ENCODE measurements at regions not wholly inside any gene's neighbourhood (a gene's known extent, or its start where the extent isn't known, plus 50 kb on each side); places are given as distances from the start of the nearest gene placed in this dataset.

DNA sequence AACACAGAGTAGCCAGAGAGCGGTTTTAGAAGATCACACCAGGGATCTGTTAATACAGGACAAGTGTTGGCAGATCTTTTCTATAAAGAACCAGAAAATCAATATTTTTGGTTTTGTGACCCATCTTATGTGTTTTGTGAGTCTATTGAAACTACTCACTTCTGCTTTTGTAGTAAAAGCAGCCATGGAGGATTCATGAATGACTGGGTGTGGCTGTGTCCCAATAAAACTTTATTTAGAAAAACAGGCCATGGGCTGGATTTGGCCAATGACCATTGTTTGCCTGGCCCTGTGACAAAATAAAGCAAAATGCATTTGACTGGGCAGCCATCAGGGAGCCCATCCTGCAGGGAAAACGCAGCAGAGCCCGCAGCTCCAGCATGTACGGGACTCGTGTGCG lies 99.9 kb upstream of the ADRA2C start:
- Histone ChIP-seq H3K4me1 (no peaks in the 10 kb centered on the region), H3K27ac (no peak overlapping the region), H3K27me3 (peaks cover 31% of the 10 kb centered on the region), H3K36me3 (no peaks in the 10 kb centered on the region), H3K4me3 (no peak overlapping the region), H3K9me3 (peaks cover 0 to 17% (median 0%) of the 10 kb centered on the region in 3 donors)
- no peak for ATAC-seq
- no peak for TF ChIP-seq POLR2A (IDR thresholded peaks at IDR 0.05)
- TF ChIP-seq, protein P1, sequence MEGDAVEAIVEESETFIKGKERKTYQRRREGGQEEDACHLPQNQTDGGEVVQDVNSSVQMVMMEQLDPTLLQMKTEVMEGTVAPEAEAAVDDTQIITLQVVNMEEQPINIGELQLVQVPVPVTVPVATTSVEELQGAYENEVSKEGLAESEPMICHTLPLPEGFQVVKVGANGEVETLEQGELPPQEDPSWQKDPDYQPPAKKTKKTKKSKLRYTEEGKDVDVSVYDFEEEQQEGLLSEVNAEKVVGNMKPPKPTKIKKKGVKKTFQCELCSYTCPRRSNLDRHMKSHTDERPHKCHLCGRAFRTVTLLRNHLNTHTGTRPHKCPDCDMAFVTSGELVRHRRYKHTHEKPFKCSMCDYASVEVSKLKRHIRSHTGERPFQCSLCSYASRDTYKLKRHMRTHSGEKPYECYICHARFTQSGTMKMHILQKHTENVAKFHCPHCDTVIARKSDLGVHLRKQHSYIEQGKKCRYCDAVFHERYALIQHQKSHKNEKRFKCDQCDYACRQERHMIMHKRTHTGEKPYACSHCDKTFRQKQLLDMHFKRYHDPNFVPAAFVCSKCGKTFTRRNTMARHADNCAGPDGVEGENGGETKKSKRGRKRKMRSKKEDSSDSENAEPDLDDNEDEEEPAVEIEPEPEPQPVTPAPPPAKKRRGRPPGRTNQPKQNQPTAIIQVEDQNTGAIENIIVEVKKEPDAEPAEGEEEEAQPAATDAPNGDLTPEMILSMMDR (IDR thresholded peaks at IDR 0.05): no peak
- no peak for TF ChIP-seq EP300 (IDR thresholded peaks at IDR 0.05)
- TF ChIP-seq POLR2AphosphoS5 (IDR thresholded peaks at IDR 0.05): no peak
- WGBS, 2 donors (ENCODE audit: low coverage in 1 of 2): 94 to 100% methylated on average over 1 to 2 of the region's 6 CpGs

DNA sequence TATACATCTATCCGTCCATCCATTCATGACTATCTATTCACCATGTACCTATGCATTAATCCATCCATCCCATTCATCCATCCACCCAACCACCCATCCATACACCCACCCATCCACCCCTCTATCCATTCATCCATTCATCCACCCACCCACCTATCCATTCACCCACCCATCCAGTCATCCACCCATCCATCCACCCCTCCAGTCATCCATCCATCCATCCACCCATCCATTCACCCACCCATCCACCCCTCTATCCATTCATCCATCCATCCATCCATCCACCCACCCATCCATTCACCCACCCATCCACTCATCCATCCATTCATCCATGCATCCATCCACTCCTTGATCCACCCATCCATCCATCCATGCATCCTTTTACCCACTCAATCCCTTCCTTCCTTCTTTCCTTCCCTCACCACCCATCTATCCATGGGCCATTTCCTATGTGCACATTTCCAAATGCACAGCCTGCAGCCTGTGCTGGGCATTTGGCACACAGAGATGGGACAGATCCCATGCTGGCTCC lies 100.8 kb upstream of the ADRA2C start:
- H3K4me3 ChIP-seq: no peak overlapping the region
- H3K27ac ChIP-seq: no peak overlapping the region
- peaks cover 0 to 17% (median 0%) of the 10 kb centered on the region in 3 donors for H3K9me3 ChIP-seq
- TF ChIP-seq EP300 (IDR thresholded peaks at IDR 0.05): no peak
- no peak for TF ChIP-seq POLR2A (IDR thresholded peaks at IDR 0.05)
- TF ChIP-seq, protein P1 (IDR thresholded peaks at IDR 0.05): no peak
- TF ChIP-seq POLR2AphosphoS5 (IDR thresholded peaks at IDR 0.05): no peak
- no peak for ATAC-seq
- peaks cover 37% of the 10 kb centered on the region for H3K27me3 ChIP-seq
- H3K4me1 ChIP-seq: no peaks in the 10 kb centered on the region
- WGBS, 2 donors (ENCODE audit: low coverage in 1 of 2): 79 to 83% methylated on average over 1 of the region's 1 CpG
- H3K36me3 ChIP-seq: no peaks in the 10 kb centered on the region

DNA sequence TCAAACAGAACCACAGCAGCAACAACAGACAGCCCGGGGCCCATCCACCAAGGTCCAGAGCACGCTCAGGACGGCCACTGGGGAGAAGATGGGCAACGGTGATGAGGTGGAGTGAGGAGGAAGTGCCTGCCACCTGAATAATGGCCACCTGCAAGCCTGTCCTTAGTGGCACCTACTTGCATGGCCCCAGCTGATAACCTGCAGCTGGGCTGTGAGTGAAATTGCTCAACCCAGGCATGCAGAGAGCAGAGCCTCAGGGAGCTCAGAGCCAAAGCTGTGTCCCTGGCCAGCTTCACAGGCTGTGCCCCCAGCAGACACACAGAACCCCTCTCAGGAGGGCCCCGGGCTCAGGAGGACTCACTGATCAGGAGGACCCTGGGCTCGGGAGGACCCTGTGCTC lies 102.4 kb upstream of the ADRA2C start:
- no peaks in the 10 kb centered on the region for H3K4me1 ChIP-seq
- peaks cover 50% of the 10 kb centered on the region for H3K27me3 ChIP-seq
- TF ChIP-seq, protein P1 (IDR thresholded peaks at IDR 0.05): no peak
- no peak for TF ChIP-seq POLR2A (IDR thresholded peaks at IDR 0.05)
- TF ChIP-seq POLR2AphosphoS5 (IDR thresholded peaks at IDR 0.05): no peak
- TF ChIP-seq EP300 (IDR thresholded peaks at IDR 0.05): no peak
- H3K27ac ChIP-seq: no peak overlapping the region
- H3K4me3 ChIP-seq: no peak overlapping the region
- H3K9me3 ChIP-seq: peaks cover 0 to 17% (median 0%) of the 10 kb centered on the region in 3 donors
- WGBS, 2 donors (ENCODE audit: low coverage in 1 of 2): 50 to 87% methylated on average over 1 to 3 of the region's 6 CpGs
- H3K36me3 ChIP-seq: no peaks in the 10 kb centered on the region
- ATAC-seq: no peak

DNA sequence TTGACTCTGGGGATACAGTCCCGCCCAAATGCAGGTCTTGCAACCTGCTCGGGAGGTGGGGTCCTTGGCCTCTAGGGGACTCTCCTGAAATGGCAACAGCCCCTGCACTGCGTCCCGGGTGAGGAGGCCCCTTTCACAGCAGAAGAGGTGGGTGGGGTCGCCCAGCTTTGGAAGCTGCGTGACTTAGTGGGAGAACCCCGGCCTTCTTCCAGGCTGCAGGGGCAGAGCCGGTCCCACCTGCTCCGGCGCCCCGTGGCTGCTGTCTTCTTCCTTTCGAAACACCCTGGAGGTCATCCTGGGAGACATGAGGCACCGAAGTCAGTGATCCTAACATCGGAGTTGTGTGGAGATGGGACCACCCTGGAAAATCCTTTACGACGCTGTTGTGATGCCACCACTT lies 103.7 kb upstream of the ADRA2C start:
- TF ChIP-seq, protein P1 (IDR thresholded peaks at IDR 0.05): no peak
- no peak for TF ChIP-seq POLR2AphosphoS5 (IDR thresholded peaks at IDR 0.05)
- TF ChIP-seq POLR2A (IDR thresholded peaks at IDR 0.05): no peak
- TF ChIP-seq EP300 (IDR thresholded peaks at IDR 0.05): no peak
- H3K4me3 ChIP-seq: no peak overlapping the region
- 84 to 95% methylated on average over 3 to 8 of the region's 16 CpGs for WGBS, 2 donors (ENCODE audit: low coverage in 1 of 2)
- no peaks in the 10 kb centered on the region for H3K36me3 ChIP-seq
- H3K27me3 ChIP-seq: peaks cover 55% of the 10 kb centered on the region
- no peak for ATAC-seq
- peaks cover 0 to 16% (median 0%) of the 10 kb centered on the region in 3 donors for H3K9me3 ChIP-seq
- H3K27ac ChIP-seq: no peak overlapping the region
- H3K4me1 ChIP-seq: no peaks in the 10 kb centered on the region

DNA sequence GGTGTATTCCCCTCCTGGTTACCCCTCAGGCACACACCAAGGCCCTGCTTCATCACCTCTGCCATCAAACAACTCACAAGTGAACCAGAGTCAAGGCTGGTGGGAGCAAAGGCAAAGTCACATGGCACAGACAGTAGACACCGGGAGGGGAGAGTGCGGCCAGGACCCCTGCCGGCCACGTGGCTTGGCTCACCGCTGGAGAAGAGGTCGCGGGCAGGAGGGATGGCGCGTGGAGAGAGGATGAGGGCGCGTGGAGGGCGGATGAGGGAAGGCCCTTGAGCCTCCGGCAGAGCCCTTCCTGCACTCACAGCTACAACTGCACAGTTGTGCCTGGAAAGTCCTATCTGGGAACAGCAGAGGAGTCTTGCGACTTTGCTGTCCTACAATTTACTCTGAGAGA lies 104.2 kb upstream of the ADRA2C start:
- H3K27me3 ChIP-seq: peaks cover 59% of the 10 kb centered on the region
- no peak overlapping the region for H3K27ac ChIP-seq
- H3K9me3 ChIP-seq: peaks cover 0 to 11% (median 0%) of the 10 kb centered on the region in 3 donors
- no peak for ATAC-seq
- H3K36me3 ChIP-seq: no peaks in the 10 kb centered on the region
- H3K4me3 ChIP-seq: no peak overlapping the region
- no peaks in the 10 kb centered on the region for H3K4me1 ChIP-seq
- WGBS, 2 donors (ENCODE audit: low coverage in 1 of 2): 73 to 77% methylated on average over 4 to 6 of the region's 14 CpGs
- TF ChIP-seq, protein P1 (IDR thresholded peaks at IDR 0.05): no peak
- no peak for TF ChIP-seq EP300 (IDR thresholded peaks at IDR 0.05)
- no peak for TF ChIP-seq POLR2AphosphoS5 (IDR thresholded peaks at IDR 0.05)
- no peak for TF ChIP-seq POLR2A (IDR thresholded peaks at IDR 0.05)

Measured in gastroesophageal sphincter (tissue), 4 donors.